Rectal smooth muscle tissue (tissue), 1 donor: ENCODE measurements at regions not wholly inside any gene's neighbourhood (a gene's known extent, or its start where the extent isn't known, plus 50 kb on each side); places are given as distances from the start of the nearest gene placed in this dataset.
"Not testable (repeated sequence)": the region's sequence is repeated elsewhere in the genome, so short reads cannot be mapped to it uniquely, and the experiment has no call there.

ENCODE experiments used
- H3K27ac ChIP-seq: one replicate; pipeline ENCODE4 v1.7.0; 2013; ENCODE audit warnings: low read depth, low read length, inconsistent platforms
- H3K27me3 ChIP-seq: one replicate; pipeline ENCODE4 v1.7.0; 2013; ENCODE audit warnings: low read length; ENCODE audit not compliant: control insufficient read depth, insufficient read depth
- H3K36me3 ChIP-seq: one replicate; pipeline ENCODE4 v1.7.0; 2013; ENCODE audit warnings: low read length; ENCODE audit not compliant: control insufficient read depth, insufficient read depth
- H3K4me1 ChIP-seq: one replicate; pipeline ENCODE4 v1.7.0; 2013; ENCODE audit warnings: low read length; ENCODE audit not compliant: control insufficient read depth, insufficient read depth
- H3K4me3 ChIP-seq: one replicate; pipeline ENCODE4 v1.7.0; 2013; ENCODE audit warnings: low read length
- H3K9ac ChIP-seq: one replicate; pipeline ENCODE4 v1.7.0; 2013; ENCODE audit warnings: low read length

- H3K4me1 ChIP-seq = no peaks in the 10 kb centered on the region
- H3K27me3 ChIP-seq = no peaks in the 10 kb centered on the region
- no peak overlapping the region for H3K9ac ChIP-seq
- H3K4me3 ChIP-seq = no peak overlapping the region
- H3K36me3 ChIP-seq = no peaks in the 10 kb centered on the region
- no peak overlapping the region for H3K27ac ChIP-seq
Measured at GRCh38 chr15:62362608-62363007, 197.5 kb upstream of the C2CD4B start.

GRCh38 chr15:62363913-62364312 lies 198.8 kb upstream of the C2CD4B start:
- H3K4me1 ChIP-seq = no peaks in the 10 kb centered on the region
- no peak overlapping the region for H3K9ac ChIP-seq
- no peak overlapping the region for H3K27ac ChIP-seq
- H3K4me3 ChIP-seq = no peak overlapping the region
- no peaks in the 10 kb centered on the region for H3K36me3 ChIP-seq
- no peaks in the 10 kb centered on the region for H3K27me3 ChIP-seq

- no peak overlapping the region for H3K9ac ChIP-seq
Measured at GRCh38 chr15:62365795-62366442, 200.8 kb upstream of the C2CD4B start.

GRCh38 chr15:62369454-62369853 lies 204.4 kb upstream of the C2CD4B start:
- H3K36me3 ChIP-seq = no peaks in the 10 kb centered on the region
- H3K4me1 ChIP-seq = no peaks in the 10 kb centered on the region
- no peaks in the 10 kb centered on the region for H3K27me3 ChIP-seq
- H3K4me3 ChIP-seq = no peak overlapping the region
- no peak overlapping the region for H3K9ac ChIP-seq
- no peak overlapping the region for H3K27ac ChIP-seq

More at GRCh38 chr15:62365795-62366442, 200.8 kb upstream of the C2CD4B start:
- Histone ChIP-seq H3K4me1 (no peaks in the 10 kb centered on the region), H3K36me3 (no peaks in the 10 kb centered on the region), H3K27me3 (no peaks in the 10 kb centered on the region), H3K4me3 (no peak overlapping the region), H3K27ac (no peak overlapping the region)

GRCh38 chr15:62371683-62372082 lies 206.6 kb upstream of the C2CD4B start:
- not testable (repeated sequence) for H3K4me1 ChIP-seq, H3K4me3 ChIP-seq, H3K27ac ChIP-seq, H3K27me3 ChIP-seq, H3K9ac ChIP-seq, H3K36me3 ChIP-seq

- Histone ChIP-seq H3K4me3 (no peak overlapping the region), H3K27ac (no peak overlapping the region), H3K27me3 (no peaks in the 10 kb centered on the region), H3K4me1 (no peaks in the 10 kb centered on the region), H3K9ac (no peak overlapping the region), H3K36me3 (no peaks in the 10 kb centered on the region)
Measured at GRCh38 chr15:62377736-62378480, 212.8 kb upstream of the C2CD4B start.

GRCh38 chr15:62378772-62379498 lies 213.8 kb upstream of the C2CD4B start:
- H3K4me1 ChIP-seq = no peaks in the 10 kb centered on the region
- no peak overlapping the region for H3K27ac ChIP-seq
- H3K4me3 ChIP-seq = no peak overlapping the region
- H3K36me3 ChIP-seq = no peaks in the 10 kb centered on the region
- no peak overlapping the region for H3K9ac ChIP-seq
- H3K27me3 ChIP-seq = no peaks in the 10 kb centered on the region

- Histone ChIP-seq H3K27me3 (no peaks in the 10 kb centered on the region), H3K4me1 (no peaks in the 10 kb centered on the region), H3K36me3 (no peaks in the 10 kb centered on the region), H3K27ac (no peak overlapping the region), H3K4me3 (no peak overlapping the region), H3K9ac (no peak overlapping the region)
Measured at GRCh38 chr15:62380011-62380410, 214.9 kb upstream of the C2CD4B start.

- Histone ChIP-seq H3K4me3 (no peak overlapping the region), H3K27ac (no peak overlapping the region), H3K36me3 (no peaks in the 10 kb centered on the region), H3K27me3 (no peaks in the 10 kb centered on the region), H3K9ac (no peak overlapping the region), H3K4me1 (no peaks in the 10 kb centered on the region)
Measured at GRCh38 chr15:62382046-62382445, 217.0 kb upstream of the C2CD4B start.

GRCh38 chr15:62389885-62390790 lies 225.1 kb upstream of the C2CD4B start, which contains the start of gene TLN2:
Gene TLN2, plus strand, starts transcription at chr15:62390550.
- Histone ChIP-seq H3K27me3 (no peaks in the 10 kb centered on the region), H3K36me3 (no peaks in the 10 kb centered on the region), H3K4me1 (peaks cover 7% of the 10 kb centered on the region), H3K4me3 (peak within 1 kb of the TSS; percentile 98), H3K27ac (peak within 1 kb of the TSS; percentile 83), H3K9ac (peak within 1 kb of the TSS; percentile 98)

- Histone ChIP-seq H3K9ac (peak overlapping the region; percentile 55), H3K4me1 (peaks cover 7% of the 10 kb centered on the region), H3K27ac (peak overlapping the region; percentile 27), H3K4me3 (peak overlapping the region; percentile 98), H3K36me3 (no peaks in the 10 kb centered on the region), H3K27me3 (no peaks in the 10 kb centered on the region)
Measured at GRCh38 chr15:62390791-62391640, 225.9 kb upstream of the C2CD4B start.
